NCI-H526 treated with DMSO at 0.1 percent for 48 hours (cell line): ENCODE measurements at regions not wholly inside any gene's neighbourhood (a gene's known extent, or its start where the extent isn't known, plus 50 kb on each side); places are given as distances from the start of the nearest gene placed in this dataset.
"Not testable (repeated sequence)": the region's sequence is repeated elsewhere in the genome, so short reads cannot be mapped to it uniquely, and the experiment has no call there.

Experiments used
- DNase-seq: peaks from one replicate; lab custom pipeline; 2025; lab: John Stamatoyannopoulos, UW

DNA sequence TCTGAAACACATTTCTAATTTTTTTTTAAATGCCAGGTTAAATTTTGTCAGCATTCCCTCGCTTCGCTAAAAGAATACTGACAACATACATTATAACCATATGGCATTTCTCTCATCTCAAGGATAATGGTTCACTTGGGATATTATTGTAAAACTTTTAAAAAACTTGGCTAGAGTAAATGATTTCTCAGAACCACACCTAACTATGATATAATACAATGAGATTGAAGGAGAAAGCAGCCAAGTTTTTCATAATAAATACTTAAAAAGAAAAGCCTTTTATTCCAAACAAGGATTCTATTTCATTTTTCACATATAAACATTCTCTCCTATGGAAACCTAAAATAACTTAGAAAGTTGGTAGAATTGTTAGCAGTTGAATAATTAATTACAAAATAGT, 413.9 kb downstream of the HGF start:
- DNase-seq: no peak

DNA sequence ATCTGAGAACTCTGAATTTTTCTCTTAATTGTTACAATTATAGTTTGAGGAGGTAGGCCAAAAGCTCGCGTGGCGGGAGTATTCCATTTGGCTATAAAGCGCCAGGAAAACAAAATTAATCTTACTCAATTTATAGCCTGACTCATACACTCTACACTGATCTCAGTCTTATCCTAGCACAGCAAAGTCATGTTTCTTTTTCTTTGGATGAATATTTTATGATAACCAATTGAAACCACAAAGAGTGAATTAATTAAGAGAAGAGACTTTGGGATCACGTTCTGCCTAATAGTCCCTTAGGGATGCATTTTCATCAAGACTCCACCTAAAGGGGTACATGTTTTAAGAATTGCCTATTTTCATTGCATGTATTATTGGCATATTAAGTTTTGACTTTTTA, 420.8 kb downstream of the HGF start:
- no peak for DNase-seq

DNA sequence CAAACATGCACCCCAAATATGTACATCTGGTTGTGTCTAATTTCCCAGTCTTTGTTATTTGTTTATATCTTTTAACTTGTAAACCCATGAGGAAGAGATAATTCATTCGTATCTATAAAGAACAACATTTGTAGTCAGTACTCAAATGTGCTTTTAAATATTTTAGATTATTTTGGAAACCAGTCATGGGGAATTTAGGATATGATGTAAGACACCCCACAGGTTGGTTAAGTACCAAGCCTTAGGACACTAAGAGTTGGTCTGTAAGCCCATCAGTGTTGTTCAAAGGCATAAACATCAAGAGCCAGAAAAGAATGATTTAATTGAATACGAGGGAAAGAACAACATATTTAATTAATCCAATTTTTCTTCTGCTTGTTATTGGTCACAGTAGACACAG, 421.1 kb upstream of the SEMA3C start:
- no peak for DNase-seq

- DNase-seq: no peak
Observed at GRCh38 chr7:81333536-81333935, 414.7 kb upstream of the SEMA3C start.

GRCh38 chr7:81333004-81333403, 414.2 kb upstream of the SEMA3C start:
- no peak for DNase-seq

DNA sequence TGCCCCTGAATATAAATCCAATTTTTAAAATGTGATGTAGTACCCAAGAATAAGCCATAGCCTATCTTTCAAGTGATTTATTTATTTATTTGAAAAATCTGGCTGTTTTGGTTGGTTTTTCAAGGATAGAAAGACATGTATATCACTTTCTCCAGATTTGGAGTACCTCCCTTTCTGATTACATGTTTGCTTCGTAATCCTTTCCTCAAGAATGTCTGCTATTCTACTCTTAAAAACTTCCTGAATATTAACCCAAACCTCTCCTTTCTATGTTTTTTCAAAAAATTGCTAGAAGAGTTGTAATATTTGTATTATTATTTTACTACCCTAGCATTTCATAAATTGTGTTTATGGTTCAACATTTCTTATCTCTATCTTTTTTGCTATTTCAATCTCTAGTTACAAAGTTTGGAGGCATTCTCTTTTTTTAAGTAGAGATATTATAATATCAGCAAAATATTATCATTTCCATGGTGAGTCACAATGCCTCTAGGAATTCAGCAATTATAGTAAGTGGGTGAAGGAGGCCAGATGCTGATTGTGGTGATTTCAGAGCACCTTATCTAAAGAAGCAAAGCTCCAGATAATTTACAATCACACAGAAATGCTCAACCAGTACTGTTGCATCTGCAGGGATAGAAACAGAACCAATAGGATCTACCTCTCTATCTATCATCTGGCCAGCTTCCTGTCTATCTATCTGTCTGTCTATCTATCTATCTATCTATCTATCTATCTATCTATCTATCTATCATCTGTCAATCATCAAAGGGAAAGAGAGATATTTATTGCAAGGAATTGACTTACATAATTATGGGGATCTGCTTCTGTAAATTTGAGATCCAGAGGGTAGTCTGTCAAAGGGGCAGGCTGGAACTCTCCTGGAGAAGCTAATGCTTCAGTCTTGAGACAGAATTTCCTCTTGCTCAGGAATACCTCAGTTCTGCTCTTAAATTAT, 412.5 kb upstream of the SEMA3C start:
- DNase-seq: no peak

- no peak for DNase-seq
Observed at GRCh38 chr7:81330108-81330507, 411.3 kb upstream of the SEMA3C start.

DNA sequence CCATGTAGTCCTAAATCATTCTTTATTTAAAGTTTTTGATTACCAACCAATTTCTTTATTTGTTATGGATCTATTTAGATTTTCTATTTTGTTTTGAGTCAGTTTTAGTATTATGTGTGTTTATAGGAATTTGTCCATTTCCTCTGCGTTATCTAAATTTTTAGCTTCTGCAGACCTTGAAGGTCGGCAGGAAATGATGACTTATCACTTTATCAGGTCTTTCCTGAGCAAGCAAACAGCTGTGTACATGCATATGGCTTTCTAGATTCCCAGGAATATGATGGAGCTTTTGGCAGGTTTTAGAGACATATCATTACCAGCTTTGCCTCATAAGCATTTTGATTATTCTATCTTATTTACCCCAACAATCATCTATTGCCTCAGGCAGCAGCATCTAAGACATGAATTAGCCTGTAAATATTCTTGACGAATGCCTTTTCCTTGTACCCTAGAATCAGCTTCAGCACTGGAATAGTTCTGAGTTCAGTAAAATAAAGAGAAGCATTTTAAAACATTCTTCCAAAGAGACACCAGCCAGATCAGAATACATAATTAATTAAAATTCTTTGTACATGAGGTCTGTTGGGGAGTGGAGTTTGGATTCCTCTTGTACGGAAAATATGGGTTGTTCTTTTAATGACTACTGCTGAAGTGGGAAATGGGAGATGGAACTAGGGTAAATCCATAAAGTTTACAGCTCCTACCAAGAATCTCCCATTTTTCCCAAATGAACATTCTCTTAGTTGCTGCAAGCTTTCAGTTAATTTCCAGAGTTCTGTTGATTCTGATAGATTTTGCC, 408.8 kb upstream of the SEMA3C start:
- no peak for DNase-seq

GRCh38 chr7:81321949-81322348, 403.1 kb upstream of the SEMA3C start:
- DNase-seq: no peak

DNA sequence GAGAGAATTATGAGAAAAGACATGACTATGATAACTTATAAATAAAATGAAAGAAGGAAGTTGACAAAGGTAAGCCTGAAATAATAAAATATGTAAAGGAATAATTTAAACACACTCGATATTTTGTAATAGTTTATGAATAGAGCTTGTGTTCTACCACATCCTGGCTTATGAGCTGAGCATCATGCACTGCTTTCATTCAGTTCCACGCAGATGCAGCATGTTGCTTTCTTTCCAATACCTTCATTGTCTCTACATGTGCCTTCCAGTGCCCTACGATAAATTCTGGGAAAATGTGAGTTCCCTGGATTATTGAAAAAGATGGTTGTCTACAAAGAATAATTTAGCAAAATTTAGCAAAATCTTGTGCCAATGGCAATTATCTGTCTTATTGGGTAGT, 398.9 kb upstream of the SEMA3C start:
- DNase-seq: no peak

DNA sequence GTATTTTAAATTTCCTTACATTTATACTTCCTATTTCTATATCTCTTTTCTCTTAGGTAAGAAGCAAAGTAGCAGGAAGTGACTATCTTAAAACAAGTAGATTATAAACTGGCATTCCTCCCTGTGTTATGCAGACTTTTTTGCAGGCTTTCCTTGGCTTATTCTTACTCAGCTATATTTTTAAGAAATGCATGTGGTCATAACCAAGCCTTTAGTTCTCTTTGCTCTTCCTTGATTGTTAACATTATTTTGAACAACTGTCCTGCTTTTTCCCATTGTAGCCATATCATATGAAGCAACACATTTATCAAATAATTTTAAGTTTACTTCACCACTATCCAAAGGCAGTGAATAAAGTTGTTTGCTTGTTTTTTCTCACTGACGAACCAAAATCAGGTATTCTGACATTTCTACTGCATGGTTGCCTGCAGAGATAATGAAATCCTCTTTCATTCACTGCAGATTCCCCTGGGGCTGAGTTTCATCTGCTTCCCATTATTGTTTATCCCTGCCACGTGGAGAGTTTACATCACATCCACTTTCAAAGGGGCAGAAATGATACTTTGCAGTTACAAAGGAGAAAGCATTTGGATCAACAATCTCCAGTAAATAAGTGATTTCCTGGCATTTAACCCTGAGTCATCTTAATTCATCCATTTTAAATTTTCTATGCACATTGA, 389.9 kb upstream of the SEMA3C start:
- DNase-seq: no peak

GRCh38 chr7:81301815-81302214, 383.0 kb upstream of the SEMA3C start:
- DNase-seq: no peak

GRCh38 chr7:81300753-81301152, 381.9 kb upstream of the SEMA3C start:
- no peak for DNase-seq

DNA sequence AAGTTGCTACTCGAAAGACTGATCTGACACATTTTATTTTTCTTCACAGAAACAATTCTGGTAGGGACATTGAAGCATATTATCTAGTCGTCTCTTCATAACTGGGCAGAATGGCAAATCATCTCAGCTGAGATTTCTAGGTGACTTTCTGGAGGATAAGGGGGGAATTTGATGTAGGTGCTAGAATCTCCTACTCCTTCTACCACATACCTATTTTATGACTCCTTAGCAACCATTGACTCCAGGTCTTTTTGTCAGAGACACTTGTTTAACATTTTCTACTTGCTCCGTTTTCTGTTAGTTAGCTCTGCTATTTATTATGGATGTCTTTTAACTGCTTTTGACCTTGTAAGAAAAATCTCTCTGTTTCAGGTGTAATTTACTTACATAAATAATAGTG, 380.9 kb upstream of the SEMA3C start:
- DNase-seq: no peak

GRCh38 chr7:81298951-81299666, 380.3 kb upstream of the SEMA3C start:
- DNase-seq: no peak

GRCh38 chr7:81297317-81297716, 378.5 kb upstream of the SEMA3C start:
- no peak for DNase-seq

DNA sequence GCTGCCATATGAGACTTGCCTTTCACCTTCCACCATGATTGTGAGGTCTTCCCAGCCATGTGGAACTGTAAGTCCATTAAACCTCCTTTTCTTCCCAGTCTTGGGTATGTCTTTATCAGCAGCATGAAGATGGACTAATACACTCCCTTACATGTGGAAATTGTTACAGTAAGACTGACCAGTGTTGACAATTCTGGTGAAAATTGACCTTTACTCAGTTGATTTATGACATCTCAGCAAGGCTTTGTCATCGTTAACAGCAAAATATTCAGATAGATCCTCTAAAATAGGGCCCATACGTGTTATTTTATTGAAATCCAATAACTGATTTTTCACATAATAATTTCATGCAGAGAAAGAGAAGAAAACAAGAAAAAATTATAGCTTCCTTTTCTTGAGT, 377.9 kb upstream of the SEMA3C start:
- DNase-seq: no peak

DNA sequence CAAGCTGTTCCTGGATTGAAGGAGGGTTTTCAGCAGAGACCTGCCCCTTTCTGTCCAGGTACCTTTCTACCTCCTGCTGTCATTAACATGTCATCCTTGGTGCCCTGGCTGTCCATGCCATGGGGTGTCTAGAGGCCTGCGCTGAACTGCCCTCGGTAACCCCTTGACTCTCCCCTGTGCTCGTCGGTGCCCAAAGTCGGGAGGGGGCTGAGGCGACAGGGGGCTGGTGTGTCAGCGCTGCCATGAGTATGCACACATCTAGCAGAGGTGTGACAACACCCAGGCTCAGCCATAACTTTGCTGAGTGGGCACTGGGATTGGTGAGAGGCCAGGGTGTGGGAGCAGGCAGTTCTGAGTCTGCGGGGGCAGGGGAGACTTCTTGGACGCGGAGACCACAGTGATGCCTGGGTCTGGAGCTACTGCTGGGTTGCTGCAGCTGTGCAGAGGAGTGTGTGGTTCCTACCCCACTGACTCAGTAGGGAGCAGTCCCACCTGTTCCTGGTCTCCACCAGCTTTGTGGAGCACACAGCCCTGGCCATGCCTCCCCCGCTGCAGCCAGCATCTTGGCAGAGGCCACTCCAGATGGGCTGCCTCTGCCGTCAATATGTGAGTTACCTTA, 376.2 kb upstream of the SEMA3C start:
- no peak for DNase-seq

DNA sequence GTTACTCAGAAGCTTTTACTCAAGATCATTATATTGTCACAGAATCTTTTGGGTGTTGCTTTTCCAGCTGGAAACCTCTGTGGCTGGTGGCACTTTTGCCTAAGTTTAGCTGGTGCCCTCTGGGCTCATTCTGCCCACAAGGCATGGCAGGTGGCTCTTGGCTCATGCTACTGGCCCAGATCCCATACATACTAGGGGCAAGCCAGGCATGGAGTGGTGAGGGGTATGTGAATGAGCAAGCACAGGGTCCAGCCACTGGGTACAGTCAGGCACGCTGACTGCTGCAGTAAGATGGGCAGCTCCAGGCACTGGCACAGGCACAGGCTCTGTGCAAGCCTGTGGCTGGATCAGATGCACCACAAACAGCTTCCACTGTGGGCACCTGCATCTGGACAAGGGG, 375.0 kb upstream of the SEMA3C start:
- no peak for DNase-seq

- not testable (repeated sequence) for DNase-seq
Observed at GRCh38 chr7:81286754-81287153, 367.9 kb upstream of the SEMA3C start.

DNA sequence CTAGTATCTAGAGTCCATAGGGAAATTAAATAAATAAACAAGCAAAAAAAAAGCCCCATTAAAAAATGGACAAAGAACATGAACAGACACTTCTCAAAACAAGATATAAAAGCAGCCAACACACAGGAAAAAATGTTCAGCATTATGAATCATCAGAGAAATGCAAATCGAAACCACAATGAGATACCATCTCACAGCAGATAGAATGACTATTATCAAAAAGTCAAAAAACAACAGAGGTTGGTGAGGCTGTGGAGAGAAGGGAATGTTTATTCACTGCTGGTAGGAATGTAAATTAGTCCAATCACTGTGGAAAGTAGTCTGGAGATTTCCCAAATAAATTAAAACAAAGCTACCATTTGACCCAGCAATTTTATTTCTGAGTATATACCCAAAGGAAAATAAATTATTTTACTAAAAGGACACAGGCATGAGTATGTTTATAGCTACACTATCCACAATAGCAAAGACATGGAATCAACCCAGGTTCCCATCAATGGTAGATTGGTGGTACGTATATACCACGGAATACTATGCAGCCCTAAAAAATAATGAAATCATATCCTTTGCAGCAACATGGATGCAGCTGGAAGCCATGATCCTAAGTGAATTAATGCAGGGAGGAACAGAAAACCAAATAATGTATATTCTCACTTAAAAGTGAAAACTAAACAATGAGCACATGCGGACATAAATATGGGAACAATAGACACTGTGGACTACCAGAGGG, 366.5 kb upstream of the SEMA3C start:
- peak; percentile 94 for DNase-seq
